Right lobe of liver (tissue), 4 donors: ENCODE measurements at regions not wholly inside any gene's neighbourhood (a gene's known extent, or its start where the extent isn't known, plus 50 kb on each side); places are given as distances from the start of the nearest gene placed in this dataset.

Experiments used
- CTCF ChIP-seq, 4 donors: fragments of 200-600 bp in 3 of 4; fragments of 450-650 bp in 1 of 4; IDR thresholded peaks; one replicate each; pipeline versions ENCODE4 v1.5.1 to v1.8.0; 2016 to 2022; ENCODE audit warnings: antibody characterized with exemption in 4 of 4, mild to moderate bottlenecking in 2 of 4
- POLR2A ChIP-seq: fragments of 450-650 bp; IDR thresholded peaks from one replicate; pipeline ENCODE4 v1.6.1; 2017; ENCODE audit warnings: antibody characterized with exemption, mild to moderate bottlenecking
- donor health status: DM: no; HTN: no; CAD: no.
- donor health status: DM: no; HTN: no; CAD: no.
- donor health status: DM: no; HTN: yes; CAD: no.

DNA sequence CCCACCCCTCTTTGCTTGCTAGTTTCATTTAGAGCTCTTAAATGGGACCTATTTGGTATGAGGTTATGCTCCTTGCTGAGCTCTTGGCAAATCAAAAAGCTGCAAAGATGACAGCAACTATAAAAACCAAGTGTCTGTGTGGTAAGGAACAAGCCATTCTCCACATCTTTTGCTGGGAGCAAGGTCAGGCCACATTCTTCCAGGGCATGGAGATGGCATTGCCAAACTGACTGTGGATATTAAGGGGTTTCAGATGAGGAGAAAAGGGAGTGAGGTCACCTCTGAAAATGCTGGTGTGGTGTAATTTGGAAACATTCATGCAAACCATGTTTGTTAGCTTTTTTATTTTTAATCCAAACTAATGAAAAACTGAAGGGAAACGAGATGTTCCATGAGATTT, 218.8 kb upstream of the IL12B start:
- no peak for TF ChIP-seq CTCF (IDR thresholded peaks at IDR 0.05)
- TF ChIP-seq POLR2A, result no peak
